ENCODE measurements at regions not wholly inside any gene's neighbourhood (a gene's known extent, or its start where the extent isn't known, plus 50 kb on each side); places are given as distances from the start of the nearest gene placed in this dataset.

- no peak for DNase-seq (ENCODE audit: low read depth, low spot score)
- POLR2A ChIA-PET = no interaction called here
- TF ChIP-seq CTCF (IDR thresholded peaks at IDR 0.05; ENCODE audit: insufficient read depth, low read length, missing control alignments) = no peak
- no peak overlapping the region for H3K4me3 ChIP-seq (ENCODE audit: low read depth, low read length)
- CTCF ChIA-PET = no interaction called here
Measured at GRCh38 chr1:113255720-113256347, 134.5 kb upstream of the MAGI3 start.

- ChIA-PET POLR2A (no interaction called here), CTCF (no interaction called here)
Measured at GRCh38 chr1:113256348-113256729, 134.0 kb upstream of the MAGI3 start.

GRCh38 chr1:113259988-113260387, 130.3 kb upstream of the MAGI3 start:
- CTCF ChIA-PET = no interaction called here
- POLR2A ChIA-PET = no interaction called here
- TF ChIP-seq CTCF (IDR thresholded peaks at IDR 0.05; ENCODE audit: insufficient read depth, low read length, missing control alignments) = no peak
- DNase-seq (ENCODE audit: low read depth, low spot score) = no peak
- H3K4me3 ChIP-seq (ENCODE audit: low read depth, low read length) = no peak overlapping the region

More at GRCh38 chr1:113256348-113256729, 134.0 kb upstream of the MAGI3 start:
- no peak overlapping the region for H3K4me3 ChIP-seq (ENCODE audit: low read depth, low read length)
- DNase-seq (ENCODE audit: low read depth, low spot score) = no peak
- TF ChIP-seq CTCF (IDR thresholded peaks at IDR 0.05; ENCODE audit: insufficient read depth, low read length, missing control alignments) = no peak

- ChIA-PET POLR2A (no interaction called here), CTCF (no interaction called here)
- no peak for DNase-seq (ENCODE audit: low read depth, low spot score)
- no peak for TF ChIP-seq CTCF (IDR thresholded peaks at IDR 0.05; ENCODE audit: insufficient read depth, low read length, missing control alignments)
- no peak overlapping the region for H3K4me3 ChIP-seq (ENCODE audit: low read depth, low read length)
Measured at GRCh38 chr1:113265196-113265595, 125.1 kb upstream of the MAGI3 start.

- no peak for TF ChIP-seq CTCF (IDR thresholded peaks at IDR 0.05; ENCODE audit: insufficient read depth, low read length, missing control alignments)
- DNase-seq (ENCODE audit: low read depth, low spot score) = no peak
- POLR2A ChIA-PET = interaction anchor here (0.7 kb wide), 1 partner anchor 92 kb away, joined by 3 read pairs; no protein-coding TSS in a partner anchor
- H3K4me3 ChIP-seq (ENCODE audit: low read depth, low read length) = no peak overlapping the region
- CTCF ChIA-PET = no interaction called here
Measured at GRCh38 chr1:113266788-113267187, 123.5 kb upstream of the MAGI3 start.

GRCh38 chr1:113269168-113269963, 120.9 kb upstream of the MAGI3 start:
- TF ChIP-seq CTCF (IDR thresholded peaks at IDR 0.05; ENCODE audit: insufficient read depth, low read length, missing control alignments) = no peak
- CTCF ChIA-PET = no interaction called here
- POLR2A ChIA-PET = no interaction called here
- no peak overlapping the region for H3K4me3 ChIP-seq (ENCODE audit: low read depth, low read length)
- no peak for DNase-seq (ENCODE audit: low read depth, low spot score)

Data from AG04449 (cell line).